ENCODE measurements at regions not wholly inside any gene's neighbourhood (a gene's known extent, or its start where the extent isn't known, plus 50 kb on each side); places are given as distances from the start of the nearest gene placed in this dataset.

DNA sequence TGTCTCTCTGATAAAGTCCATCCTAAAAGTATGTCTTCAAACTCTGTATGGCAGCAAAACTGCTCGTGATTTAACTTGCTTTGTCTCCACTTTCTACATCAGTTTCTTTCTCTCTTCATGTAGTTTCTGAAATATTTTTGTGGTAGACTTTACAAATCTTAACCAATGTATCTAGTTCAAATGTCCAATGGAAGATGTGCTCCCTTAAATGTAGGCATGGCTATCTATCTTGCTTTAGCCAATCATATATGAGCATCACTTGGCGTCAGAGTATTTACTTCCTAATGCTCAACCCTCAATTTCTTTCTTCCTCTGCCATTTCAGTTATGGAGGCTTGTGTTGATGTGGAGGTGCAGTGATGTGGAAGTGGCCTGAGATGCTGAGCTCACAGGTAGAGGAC lies 206.1 kb upstream of the ZNF608 start:
- Histone ChIP-seq H3K4me1 (no peaks in the 10 kb centered on the region), H3K36me3 (ENCODE audit: control insufficient read depth, insufficient read depth, low read length) (no peaks in the 10 kb centered on the region), H3K27me3 (replicated peaks; ENCODE audit: control insufficient read depth, insufficient read depth, low read length) (no peaks in the 10 kb centered on the region), H3K9me3 (no peaks in the 10 kb centered on the region), H3K4me3 (ENCODE audit: low read depth, low read length) (no peak overlapping the region)
- ChIA-PET POLR2A (no interaction called here), CTCF (no interaction called here)
- H3K27ac Mint-ChIP-seq (ENCODE audit: unreplicated experiment): no peak overlapping the region
- no peaks in the 10 kb centered on the region for H3K27me3 Mint-ChIP-seq (ENCODE audit: insufficient read depth, unreplicated experiment)
- H3K4me3 Mint-ChIP-seq (ENCODE audit: unreplicated experiment): no peak overlapping the region
- no peaks in the 10 kb centered on the region for H3K4me1 Mint-ChIP-seq (ENCODE audit: low read depth, unreplicated experiment)
- no peaks in the 10 kb centered on the region for H3K36me3 Mint-ChIP-seq (ENCODE audit: insufficient read depth, unreplicated experiment)
- DNase-seq: no peak
- TF ChIP-seq, protein P1, sequence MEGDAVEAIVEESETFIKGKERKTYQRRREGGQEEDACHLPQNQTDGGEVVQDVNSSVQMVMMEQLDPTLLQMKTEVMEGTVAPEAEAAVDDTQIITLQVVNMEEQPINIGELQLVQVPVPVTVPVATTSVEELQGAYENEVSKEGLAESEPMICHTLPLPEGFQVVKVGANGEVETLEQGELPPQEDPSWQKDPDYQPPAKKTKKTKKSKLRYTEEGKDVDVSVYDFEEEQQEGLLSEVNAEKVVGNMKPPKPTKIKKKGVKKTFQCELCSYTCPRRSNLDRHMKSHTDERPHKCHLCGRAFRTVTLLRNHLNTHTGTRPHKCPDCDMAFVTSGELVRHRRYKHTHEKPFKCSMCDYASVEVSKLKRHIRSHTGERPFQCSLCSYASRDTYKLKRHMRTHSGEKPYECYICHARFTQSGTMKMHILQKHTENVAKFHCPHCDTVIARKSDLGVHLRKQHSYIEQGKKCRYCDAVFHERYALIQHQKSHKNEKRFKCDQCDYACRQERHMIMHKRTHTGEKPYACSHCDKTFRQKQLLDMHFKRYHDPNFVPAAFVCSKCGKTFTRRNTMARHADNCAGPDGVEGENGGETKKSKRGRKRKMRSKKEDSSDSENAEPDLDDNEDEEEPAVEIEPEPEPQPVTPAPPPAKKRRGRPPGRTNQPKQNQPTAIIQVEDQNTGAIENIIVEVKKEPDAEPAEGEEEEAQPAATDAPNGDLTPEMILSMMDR (IDR thresholded peaks at IDR 0.05; ENCODE audit: insufficient read depth in 1 of 2, low read depth in 1 of 2, low read length in 1 of 2, severe bottlenecking in 1 of 2, unreplicated experiment in 1 of 2): no peak
- peaks cover 5% of the 10 kb centered on the region for H3K9me3 Mint-ChIP-seq (ENCODE audit: unreplicated experiment)
- BruUV-seq (replicated peaks): no TSS peak
- intact Hi-C loops (cut with micrococcal nuclease; ENCODE audit: unreplicated experiment): no loop called here

DNA sequence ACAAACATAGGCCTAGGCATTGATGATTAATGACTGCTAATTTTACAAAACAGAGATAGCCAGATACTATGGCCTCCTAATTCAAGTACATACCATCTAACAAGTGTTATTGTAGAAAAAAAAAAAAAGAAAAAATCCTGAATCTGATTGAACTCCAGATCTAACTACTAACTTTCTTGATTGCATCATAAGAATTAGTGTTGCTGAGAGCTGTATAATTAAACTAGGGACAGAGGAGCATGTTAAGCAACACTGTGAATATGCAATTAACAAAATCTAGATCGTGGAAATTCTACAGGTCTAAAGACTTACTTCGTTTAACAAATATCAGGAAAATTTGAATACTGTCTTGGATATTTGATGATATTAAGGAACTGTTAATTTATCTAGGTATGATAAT lies 208.3 kb upstream of the ZNF608 start:
- Mint-ChIP-seq H3K36me3 (ENCODE audit: insufficient read depth, unreplicated experiment) (no peaks in the 10 kb centered on the region), H3K4me1 (ENCODE audit: low read depth, unreplicated experiment) (no peaks in the 10 kb centered on the region), H3K4me3 (ENCODE audit: unreplicated experiment) (no peak overlapping the region), H3K27me3 (ENCODE audit: insufficient read depth, unreplicated experiment) (no peaks in the 10 kb centered on the region), H3K27ac (ENCODE audit: unreplicated experiment) (no peak overlapping the region), H3K9me3 (ENCODE audit: unreplicated experiment) (no peaks in the 10 kb centered on the region)
- H3K27me3 ChIP-seq (replicated peaks; ENCODE audit: control insufficient read depth, insufficient read depth, low read length): no peaks in the 10 kb centered on the region
- BruUV-seq (replicated peaks): no TSS peak
- H3K9me3 ChIP-seq: no peaks in the 10 kb centered on the region
- no peak for DNase-seq
- ChIA-PET CTCF (no interaction called here), POLR2A (no interaction called here)
- H3K36me3 ChIP-seq (ENCODE audit: control insufficient read depth, insufficient read depth, low read length): no peaks in the 10 kb centered on the region
- TF ChIP-seq, protein P1 (IDR thresholded peaks at IDR 0.05; ENCODE audit: insufficient read depth in 1 of 2, low read depth in 1 of 2, low read length in 1 of 2, severe bottlenecking in 1 of 2, unreplicated experiment in 1 of 2): no peak
- H3K4me3 ChIP-seq (ENCODE audit: low read depth, low read length): no peak overlapping the region
- no peaks in the 10 kb centered on the region for H3K4me1 ChIP-seq
- intact Hi-C loops (cut with micrococcal nuclease; ENCODE audit: unreplicated experiment): no loop called here

DNA sequence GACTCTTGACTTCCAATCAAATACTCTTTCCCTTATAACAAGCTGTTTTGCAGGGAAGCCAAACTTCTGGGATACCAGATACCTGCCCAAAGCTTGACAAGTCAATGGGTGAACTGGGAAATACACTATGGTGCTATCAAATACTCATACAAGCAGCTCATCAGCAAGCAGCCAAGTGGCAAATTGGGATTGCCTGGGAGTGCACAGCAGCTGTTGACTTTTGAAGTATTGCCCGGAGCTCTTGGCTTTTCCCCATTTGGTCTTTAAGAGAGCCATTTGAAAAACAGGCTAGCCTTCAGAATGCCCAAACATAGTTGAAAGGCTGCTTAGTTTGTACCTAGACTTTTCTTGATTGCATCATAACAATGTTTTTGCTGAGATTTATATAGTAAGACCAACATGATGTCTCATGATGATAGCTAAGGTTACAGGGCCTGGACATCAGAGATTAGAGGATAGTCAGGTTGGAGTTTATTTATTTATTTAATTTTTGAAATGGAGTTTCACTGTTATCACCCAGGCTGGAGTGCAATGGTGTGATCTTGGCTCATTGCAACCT lies 210.1 kb upstream of the ZNF608 start:
- Histone ChIP-seq H3K9me3 (no peaks in the 10 kb centered on the region), H3K4me1 (no peaks in the 10 kb centered on the region), H3K36me3 (ENCODE audit: control insufficient read depth, insufficient read depth, low read length) (no peaks in the 10 kb centered on the region), H3K4me3 (ENCODE audit: low read depth, low read length) (no peak overlapping the region), H3K27me3 (replicated peaks; ENCODE audit: control insufficient read depth, insufficient read depth, low read length) (no peaks in the 10 kb centered on the region)
- Mint-ChIP-seq H3K4me1 (ENCODE audit: low read depth, unreplicated experiment) (no peaks in the 10 kb centered on the region), H3K4me3 (ENCODE audit: unreplicated experiment) (no peak overlapping the region), H3K9me3 (ENCODE audit: unreplicated experiment) (no peaks in the 10 kb centered on the region), H3K27me3 (ENCODE audit: insufficient read depth, unreplicated experiment) (no peaks in the 10 kb centered on the region), H3K36me3 (ENCODE audit: insufficient read depth, unreplicated experiment) (no peaks in the 10 kb centered on the region), H3K27ac (ENCODE audit: unreplicated experiment) (no peak overlapping the region)
- no peak for DNase-seq
- BruUV-seq (replicated peaks): no TSS peak
- intact Hi-C loops (cut with micrococcal nuclease; ENCODE audit: unreplicated experiment): no loop called here
- ChIA-PET CTCF (no interaction called here), POLR2A (no interaction called here)
- TF ChIP-seq, protein P1 (IDR thresholded peaks at IDR 0.05; ENCODE audit: insufficient read depth in 1 of 2, low read depth in 1 of 2, low read length in 1 of 2, severe bottlenecking in 1 of 2, unreplicated experiment in 1 of 2): no peak
